ENCODE measurements at regions not wholly inside any gene's neighbourhood (a gene's known extent, or its start where the extent isn't known, plus 50 kb on each side); places are given as distances from the start of the nearest gene placed in this dataset.
A peak's percentile ranks its signal among the peaks of the same experiment; 100 is the strongest.

GRCh38 chr6:148200781-148201180, 141.9 kb upstream of the SASH1 start:
- H3K4me2 ChIP-seq (ENCODE audit: low read depth, low read length, poor library complexity, severe bottlenecking), result no peak overlapping the region
- H3K4me1 ChIP-seq (ENCODE audit: low read length), result peaks cover 15% of the 10 kb centered on the region
- no peaks in the 10 kb centered on the region for H3K36me3 ChIP-seq (ENCODE audit: insufficient read depth, low read length)
- H2AFZ ChIP-seq (ENCODE audit: low read length), result no peak overlapping the region
- no peak overlapping the region for H3K9ac ChIP-seq (ENCODE audit: low read length)
- no peak overlapping the region for H3K4me3 ChIP-seq (ENCODE audit: low read length)
- peaks cover 16% of the 10 kb centered on the region; the same call in 1 of the 2 replicates for H4K20me1 ChIP-seq (ENCODE audit: insufficient read depth, low read depth, low read length)
- H3K9me3 ChIP-seq (ENCODE audit: low read length), result no peaks in the 10 kb centered on the region
- H3K79me2 ChIP-seq (ENCODE audit: low read length), result no peaks in the 10 kb centered on the region
- no peak for DNase-seq
- H3K27ac ChIP-seq (ENCODE audit: low read length), result no peak overlapping the region
- no peaks in the 10 kb centered on the region for H3K9me2 ChIP-seq (replicated peaks; ENCODE audit: insufficient read depth, low read length)
- H3K27me3 ChIP-seq (ENCODE audit: low read length), result no peaks in the 10 kb centered on the region

- Histone ChIP-seq H3K9ac (ENCODE audit: low read length) (no peak overlapping the region), H3K9me3 (ENCODE audit: low read length) (no peaks in the 10 kb centered on the region)
Observed at GRCh38 chr6:148203281-148203925, 139.2 kb upstream of the SASH1 start.

GRCh38 chr6:148203970-148204369, 138.7 kb upstream of the SASH1 start:
- Histone ChIP-seq H3K4me2 (ENCODE audit: low read depth, low read length, poor library complexity, severe bottlenecking) (no peak overlapping the region), H3K36me3 (ENCODE audit: insufficient read depth, low read length) (no peaks in the 10 kb centered on the region)

More at GRCh38 chr6:148203281-148203925, 139.2 kb upstream of the SASH1 start:
- no peak overlapping the region for H2AFZ ChIP-seq (ENCODE audit: low read length)
- no peak overlapping the region for H3K4me2 ChIP-seq (ENCODE audit: low read depth, low read length, poor library complexity, severe bottlenecking)
- H3K36me3 ChIP-seq (ENCODE audit: insufficient read depth, low read length), result no peaks in the 10 kb centered on the region
- peaks cover 16% of the 10 kb centered on the region; the same call in 1 of the 2 replicates for H4K20me1 ChIP-seq (ENCODE audit: insufficient read depth, low read depth, low read length)
- no peaks in the 10 kb centered on the region for H3K79me2 ChIP-seq (ENCODE audit: low read length)
- DNase-seq, result no peak
- H3K4me1 ChIP-seq (ENCODE audit: low read length), result peaks cover 15% of the 10 kb centered on the region
- no peak overlapping the region for H3K27ac ChIP-seq (ENCODE audit: low read length)
- no peaks in the 10 kb centered on the region for H3K27me3 ChIP-seq (ENCODE audit: low read length)
- H3K4me3 ChIP-seq (ENCODE audit: low read length), result no peak overlapping the region
- H3K9me2 ChIP-seq (replicated peaks; ENCODE audit: insufficient read depth, low read length), result no peaks in the 10 kb centered on the region

DNA sequence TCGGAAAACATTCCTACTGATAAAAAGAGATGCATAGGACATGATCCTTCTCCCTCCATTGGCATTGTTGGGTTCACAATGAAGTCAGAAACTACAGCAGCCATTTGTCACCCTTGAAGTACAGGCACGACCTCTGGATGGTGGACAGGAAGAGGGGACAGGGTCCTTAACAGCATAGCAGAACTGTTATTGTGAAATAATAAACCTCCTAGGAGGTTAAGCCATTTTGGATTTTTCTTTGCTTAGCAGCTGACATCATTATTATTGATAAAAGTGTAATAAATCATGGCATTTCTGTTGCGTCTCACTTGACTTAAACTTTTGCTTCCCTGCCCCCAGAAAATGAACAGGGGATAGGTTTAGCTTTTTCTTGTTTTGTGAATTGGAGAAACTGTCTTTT, 134.3 kb upstream of the SASH1 start:
- Histone ChIP-seq H3K27ac (ENCODE audit: low read length) (no peak overlapping the region), H3K9me3 (ENCODE audit: low read length) (no peaks in the 10 kb centered on the region), H3K79me2 (ENCODE audit: low read length) (no peaks in the 10 kb centered on the region), H2AFZ (ENCODE audit: low read length) (no peak overlapping the region), H3K9ac (ENCODE audit: low read length) (no peak overlapping the region), H3K4me1 (ENCODE audit: low read length) (peaks cover 15% of the 10 kb centered on the region), H3K4me2 (ENCODE audit: low read depth, low read length, poor library complexity, severe bottlenecking) (no peak overlapping the region), H3K27me3 (ENCODE audit: low read length) (no peaks in the 10 kb centered on the region), H3K4me3 (ENCODE audit: low read length) (no peak overlapping the region), H4K20me1 (ENCODE audit: insufficient read depth, low read depth, low read length) (peaks cover 9% of the 10 kb centered on the region; the same call in 1 of the 2 replicates), H3K36me3 (ENCODE audit: insufficient read depth, low read length) (no peaks in the 10 kb centered on the region), H3K9me2 (replicated peaks; ENCODE audit: insufficient read depth, low read length) (no peaks in the 10 kb centered on the region)
- DNase-seq, result no peak

More at GRCh38 chr6:148203970-148204369, 138.7 kb upstream of the SASH1 start:
- H3K79me2 ChIP-seq (ENCODE audit: low read length), result no peaks in the 10 kb centered on the region
- peaks cover 16% of the 10 kb centered on the region; the same call in 1 of the 2 replicates for H4K20me1 ChIP-seq (ENCODE audit: insufficient read depth, low read depth, low read length)
- H3K9me2 ChIP-seq (replicated peaks; ENCODE audit: insufficient read depth, low read length), result no peaks in the 10 kb centered on the region
- H3K9me3 ChIP-seq (ENCODE audit: low read length), result no peaks in the 10 kb centered on the region
- H3K9ac ChIP-seq (ENCODE audit: low read length), result no peak overlapping the region
- peak; percentile 94 for DNase-seq
- H3K27ac ChIP-seq (ENCODE audit: low read length), result no peak overlapping the region
- H3K4me3 ChIP-seq (ENCODE audit: low read length), result no peak overlapping the region
- H2AFZ ChIP-seq (ENCODE audit: low read length), result no peak overlapping the region
- no peaks in the 10 kb centered on the region for H3K27me3 ChIP-seq (ENCODE audit: low read length)
- H3K4me1 ChIP-seq (ENCODE audit: low read length), result peaks cover 15% of the 10 kb centered on the region

DNA sequence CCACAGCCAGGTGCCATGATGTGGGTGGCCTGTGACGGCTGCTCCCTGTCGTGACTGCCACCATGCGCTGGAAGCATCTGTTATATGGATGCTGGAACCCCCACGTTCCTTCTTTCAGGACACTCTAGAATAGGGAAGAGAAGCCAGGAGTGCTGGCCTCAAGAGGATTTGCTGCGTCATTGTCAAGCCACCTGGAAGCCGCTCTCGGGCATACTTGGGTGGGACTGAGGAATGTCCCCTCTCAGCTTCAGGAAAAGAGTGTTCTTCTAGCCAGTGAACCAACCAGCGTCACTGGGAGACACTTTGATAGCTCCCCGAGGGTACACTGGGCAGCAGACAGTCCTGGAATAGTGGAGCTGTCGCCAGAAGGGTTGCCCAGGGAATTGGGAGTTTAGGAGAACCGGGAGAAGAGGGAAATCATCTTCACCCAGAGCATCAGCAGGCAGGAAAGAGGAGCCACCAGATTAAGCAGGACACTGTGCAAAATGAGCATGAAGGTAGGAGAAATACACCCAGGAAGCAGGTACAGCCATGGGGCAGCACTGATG, 130.8 kb upstream of the SASH1 start:
- Histone ChIP-seq H3K36me3 (ENCODE audit: insufficient read depth, low read length) (no peaks in the 10 kb centered on the region), H3K4me2 (ENCODE audit: low read depth, low read length, poor library complexity, severe bottlenecking) (no peak overlapping the region), H3K27ac (ENCODE audit: low read length) (no peak overlapping the region), H3K9me2 (replicated peaks; ENCODE audit: insufficient read depth, low read length) (no peaks in the 10 kb centered on the region), H2AFZ (ENCODE audit: low read length) (no peak overlapping the region), H4K20me1 (ENCODE audit: insufficient read depth, low read depth, low read length) (no peaks in the 10 kb centered on the region), H3K27me3 (ENCODE audit: low read length) (no peaks in the 10 kb centered on the region), H3K79me2 (ENCODE audit: low read length) (no peaks in the 10 kb centered on the region), H3K9me3 (ENCODE audit: low read length) (no peaks in the 10 kb centered on the region), H3K4me3 (ENCODE audit: low read length) (no peak overlapping the region), H3K4me1 (ENCODE audit: low read length) (no peaks in the 10 kb centered on the region), H3K9ac (ENCODE audit: low read length) (no peak overlapping the region)
- DNase-seq, result no peak

DNA sequence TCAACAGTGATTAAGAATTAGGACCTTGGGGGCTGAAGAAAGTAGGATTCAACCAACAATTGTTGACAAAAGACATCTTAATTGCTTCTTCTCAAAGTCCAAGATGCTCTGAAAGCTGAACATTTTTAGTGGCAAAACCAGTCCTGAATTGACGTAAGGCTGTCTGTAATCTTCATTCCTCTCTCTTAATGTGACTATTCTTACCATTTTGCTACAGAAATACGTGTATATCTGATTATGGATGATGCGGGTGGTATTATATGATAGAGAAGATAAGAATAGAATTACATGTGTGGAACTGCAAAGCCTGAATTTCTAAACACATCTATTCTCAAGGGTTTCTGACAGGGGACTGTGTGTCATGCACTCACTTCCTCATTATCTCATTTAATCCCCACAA, 130.3 kb upstream of the SASH1 start:
- Histone ChIP-seq H2AFZ (ENCODE audit: low read length) (no peak overlapping the region), H3K36me3 (ENCODE audit: insufficient read depth, low read length) (no peaks in the 10 kb centered on the region), H3K9me3 (ENCODE audit: low read length) (no peaks in the 10 kb centered on the region), H3K4me1 (ENCODE audit: low read length) (no peaks in the 10 kb centered on the region), H3K27me3 (ENCODE audit: low read length) (no peaks in the 10 kb centered on the region), H3K9ac (ENCODE audit: low read length) (no peak overlapping the region), H3K4me2 (ENCODE audit: low read depth, low read length, poor library complexity, severe bottlenecking) (no peak overlapping the region), H3K27ac (ENCODE audit: low read length) (no peak overlapping the region), H3K79me2 (ENCODE audit: low read length) (no peaks in the 10 kb centered on the region), H3K4me3 (ENCODE audit: low read length) (no peak overlapping the region), H4K20me1 (ENCODE audit: insufficient read depth, low read depth, low read length) (no peaks in the 10 kb centered on the region), H3K9me2 (replicated peaks; ENCODE audit: insufficient read depth, low read length) (no peaks in the 10 kb centered on the region)
- no peak for DNase-seq

DNA sequence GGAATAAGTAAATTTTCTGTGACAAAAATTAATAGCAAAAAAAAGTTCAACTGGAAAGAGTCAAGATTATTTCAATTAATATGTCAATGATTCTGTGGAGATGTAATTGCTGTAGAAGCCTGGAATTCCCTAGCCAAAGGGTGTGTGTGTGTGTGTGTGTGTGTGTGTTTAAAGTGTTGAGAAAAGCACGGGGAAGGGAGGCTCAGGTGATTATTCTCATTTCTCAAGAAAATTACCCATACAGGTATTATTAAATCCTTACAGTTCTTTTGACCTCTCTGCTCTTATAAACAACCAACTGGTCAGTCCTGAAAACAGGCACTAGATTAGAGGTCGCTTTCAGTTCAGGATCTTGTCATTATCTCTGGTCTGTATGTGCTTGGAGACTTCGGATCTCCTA, 129.3 kb upstream of the SASH1 start:
- Histone ChIP-seq H3K4me1 (ENCODE audit: low read length) (no peaks in the 10 kb centered on the region), H3K79me2 (ENCODE audit: low read length) (no peaks in the 10 kb centered on the region), H3K36me3 (ENCODE audit: insufficient read depth, low read length) (no peaks in the 10 kb centered on the region), H4K20me1 (ENCODE audit: insufficient read depth, low read depth, low read length) (no peaks in the 10 kb centered on the region), H2AFZ (ENCODE audit: low read length) (no peak overlapping the region), H3K27me3 (ENCODE audit: low read length) (no peaks in the 10 kb centered on the region), H3K9me3 (ENCODE audit: low read length) (no peaks in the 10 kb centered on the region), H3K27ac (ENCODE audit: low read length) (no peak overlapping the region), H3K9me2 (replicated peaks; ENCODE audit: insufficient read depth, low read length) (no peaks in the 10 kb centered on the region), H3K9ac (ENCODE audit: low read length) (no peak overlapping the region), H3K4me2 (ENCODE audit: low read depth, low read length, poor library complexity, severe bottlenecking) (no peak overlapping the region), H3K4me3 (ENCODE audit: low read length) (no peak overlapping the region)
- no peak for DNase-seq

GRCh38 chr6:148214667-148215066, 128.0 kb upstream of the SASH1 start:
- Histone ChIP-seq H3K9ac (ENCODE audit: low read length) (no peak overlapping the region), H3K79me2 (ENCODE audit: low read length) (no peaks in the 10 kb centered on the region), H3K9me2 (replicated peaks; ENCODE audit: insufficient read depth, low read length) (no peaks in the 10 kb centered on the region), H2AFZ (ENCODE audit: low read length) (no peak overlapping the region), H3K9me3 (ENCODE audit: low read length) (no peaks in the 10 kb centered on the region), H3K27me3 (ENCODE audit: low read length) (no peaks in the 10 kb centered on the region), H3K4me3 (ENCODE audit: low read length) (no peak overlapping the region), H3K36me3 (ENCODE audit: insufficient read depth, low read length) (no peaks in the 10 kb centered on the region), H3K4me2 (ENCODE audit: low read depth, low read length, poor library complexity, severe bottlenecking) (no peak overlapping the region), H3K27ac (ENCODE audit: low read length) (no peak overlapping the region), H4K20me1 (ENCODE audit: insufficient read depth, low read depth, low read length) (no peaks in the 10 kb centered on the region), H3K4me1 (ENCODE audit: low read length) (no peaks in the 10 kb centered on the region)
- DNase-seq, result no peak
